ENCODE measurements at regions not wholly inside any gene's neighbourhood (a gene's known extent, or its start where the extent isn't known, plus 50 kb on each side); places are given as distances from the start of the nearest gene placed in this dataset.

DNA sequence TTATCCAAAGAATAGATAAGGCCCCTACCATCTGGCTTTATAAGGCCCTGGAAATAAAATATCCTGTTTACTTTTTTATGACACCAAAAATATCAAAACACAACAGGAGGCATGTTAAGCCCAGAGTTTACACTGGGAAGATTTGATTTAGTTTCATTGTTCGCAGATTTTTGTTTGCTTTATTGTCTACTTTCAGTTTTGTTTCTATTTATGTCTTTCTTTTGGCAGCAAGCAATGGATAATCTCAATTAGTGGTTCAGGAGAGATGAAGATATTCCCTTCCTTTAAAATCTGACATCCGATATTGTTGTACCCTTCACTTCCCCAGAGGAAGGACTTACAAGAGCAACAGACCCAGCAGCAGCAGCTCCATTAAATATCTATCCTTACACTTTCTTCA is 249.4 kb upstream of the ARPP21 start:
- no peak for FAIRE-seq
- no peak for TF ChIP-seq CTCF (IDR thresholded peaks at IDR 0.05; ENCODE audit: insufficient read depth, low read length, severe bottlenecking)

GRCh38 chr3:35392187-35392586 is 247.1 kb upstream of the ARPP21 start:
- TF ChIP-seq CTCF (IDR thresholded peaks at IDR 0.05; ENCODE audit: insufficient read depth, low read length, severe bottlenecking), result no peak
- Histone ChIP-seq H3K27me3 (ENCODE audit: control insufficient read depth, insufficient read depth, low read length) (no peaks in the 10 kb centered on the region), H3K36me3 (ENCODE audit: control insufficient read depth, insufficient read depth, low read length) (no peaks in the 10 kb centered on the region), H3K4me3 (ENCODE audit: low read depth, low read length) (no peak overlapping the region)
- FAIRE-seq, result no peak
- no peak for DNase-seq (ENCODE audit: low read depth)

More for the DNA sequence above, 249.4 kb upstream of the ARPP21 start:
- H3K4me3 ChIP-seq (ENCODE audit: low read depth, low read length), result no peak overlapping the region
- no peaks in the 10 kb centered on the region for H3K36me3 ChIP-seq (ENCODE audit: control insufficient read depth, insufficient read depth, low read length)
- DNase-seq (ENCODE audit: low read depth), result no peak
- H3K27me3 ChIP-seq (ENCODE audit: control insufficient read depth, insufficient read depth, low read length), result no peaks in the 10 kb centered on the region

- no peaks in the 10 kb centered on the region for H3K36me3 ChIP-seq (ENCODE audit: control insufficient read depth, insufficient read depth, low read length)
- TF ChIP-seq CTCF (IDR thresholded peaks at IDR 0.05; ENCODE audit: insufficient read depth, low read length, severe bottlenecking), result no peak
- no peaks in the 10 kb centered on the region for H3K27me3 ChIP-seq (ENCODE audit: control insufficient read depth, insufficient read depth, low read length)
- FAIRE-seq, result no peak
- DNase-seq (ENCODE audit: low read depth), result peak; percentile 28
- no peak overlapping the region for H3K4me3 ChIP-seq (ENCODE audit: low read depth, low read length)
Observed at GRCh38 chr3:35393901-35394799, 245.2 kb upstream of the ARPP21 start.

- no peak for TF ChIP-seq CTCF (IDR thresholded peaks at IDR 0.05; ENCODE audit: insufficient read depth, low read length, severe bottlenecking)
- FAIRE-seq (no peak), DNase-seq (ENCODE audit: low read depth) (no peak)
- H3K4me3 ChIP-seq (ENCODE audit: low read depth, low read length), result no peak overlapping the region
- no peaks in the 10 kb centered on the region for H3K27me3 ChIP-seq (ENCODE audit: control insufficient read depth, insufficient read depth, low read length)
- no peaks in the 10 kb centered on the region for H3K36me3 ChIP-seq (ENCODE audit: control insufficient read depth, insufficient read depth, low read length)
Observed at GRCh38 chr3:35394905-35395304, 244.4 kb upstream of the ARPP21 start.

DNA sequence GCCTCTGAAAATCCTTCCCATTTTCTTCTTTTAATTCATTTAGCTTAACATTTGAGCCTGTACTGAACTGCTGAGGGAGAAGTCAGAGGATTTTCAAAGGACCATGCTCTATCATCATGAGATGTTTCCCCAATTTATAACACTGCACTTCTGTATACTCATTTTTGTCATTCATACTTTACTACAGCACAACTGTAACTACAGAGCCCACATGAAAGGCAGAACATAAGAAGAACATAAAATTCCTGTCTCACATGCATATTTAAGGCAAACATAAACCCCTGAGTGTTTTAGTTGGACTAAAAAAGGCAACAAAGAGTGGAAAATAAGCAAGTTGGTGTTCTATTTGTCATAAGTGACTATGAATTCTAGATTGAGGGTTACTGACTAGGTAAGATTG is 237.7 kb upstream of the ARPP21 start:
- DNase-seq (ENCODE audit: low read depth), result no peak
- H3K36me3 ChIP-seq (ENCODE audit: control insufficient read depth, insufficient read depth, low read length), result no peaks in the 10 kb centered on the region
- H3K27me3 ChIP-seq (ENCODE audit: control insufficient read depth, insufficient read depth, low read length), result no peaks in the 10 kb centered on the region
- H3K4me3 ChIP-seq (ENCODE audit: low read depth, low read length), result no peak overlapping the region
- no peak for FAIRE-seq
- TF ChIP-seq CTCF (IDR thresholded peaks at IDR 0.05; ENCODE audit: insufficient read depth, low read length, severe bottlenecking), result no peak
